Breast epithelium (tissue), 4 donors: ENCODE measurements at regions not wholly inside any gene's neighbourhood (a gene's known extent, or its start where the extent isn't known, plus 50 kb on each side); places are given as distances from the start of the nearest gene placed in this dataset.
A peak's percentile ranks its signal among the peaks of the same experiment; 100 is the strongest.

Experiments
- DNase-seq, 2 donors: peaks; one replicate each; pipeline ENCODE4 v3.0.0-alpha.2; 2019; ENCODE audit warnings: low spot score in 2 of 2
- H3K27ac ChIP-seq, 2 donors: fragments of 200-600 bp; sonication (generic) in 1 of 2; one replicate each; pipeline ENCODE4 v1.5.1; 2016 to 2019; ENCODE audit warnings: mild to moderate bottlenecking in 1 of 2
- H3K27me3 ChIP-seq, 2 donors: fragments of 200-600 bp; sonication (generic) in 1 of 2; one replicate each; pipeline versions ENCODE4 v1.5.1 to v1.6.0; 2017 to 2019; ENCODE audit warnings: control low read depth in 1 of 2, mild to moderate bottlenecking in 1 of 2
- H3K36me3 ChIP-seq: fragments of 200-600 bp; one replicate; pipeline ENCODE4 v1.5.1; 2019
- H3K4me1 ChIP-seq, 2 donors: fragments of 200-600 bp; sonication (generic); one replicate each; pipeline ENCODE4 v1.5.1; 2016 to 2019; ENCODE audit warnings: control low read depth in 1 of 2
- H3K4me3 ChIP-seq, 3 donors: fragments of 200-600 bp; sonication (generic); 1 replicate in 2 of 3; 2 replicates in 1 of 3; pipeline ENCODE4 v1.5.1; 2016 to 2019; ENCODE audit warnings: mild to moderate bottlenecking in 3 of 3, moderate library complexity in 2 of 3
- H3K9me3 ChIP-seq, 2 donors: fragments of 200-600 bp; sonication (generic) in 1 of 2; one replicate each; pipeline ENCODE4 v1.5.1; 2016 to 2019; ENCODE audit warnings: control low read depth in 1 of 2
- CTCF ChIP-seq, 3 donors: fragments of 450-650 bp; IDR thresholded peaks; one replicate each; pipeline ENCODE4 v1.5.1; 2016 to 2017; ENCODE audit warnings: antibody characterized with exemption in 3 of 3, mild to moderate bottlenecking in 3 of 3, moderate library complexity in 3 of 3
- POLR2A ChIP-seq: fragments of 450-650 bp; IDR thresholded peaks from one replicate; pipeline ENCODE4 v1.6.1; 2016; ENCODE audit warnings: antibody characterized with exemption, mild to moderate bottlenecking, moderate library complexity
- POLR2AphosphoS5 ChIP-seq, 3 donors: sonication (generic); formaldehyde crosslinking; IDR thresholded peaks; one replicate each; pipeline ENCODE4 v1.6.1; 2017; ENCODE audit warnings: antibody characterized with exemption in 3 of 3
- intact Hi-C: fragments of 100-400 bp; cut with DNase I; formaldehyde crosslinking; loops from one replicate; pipeline ENCODE4 v1.15.1; 2023; ENCODE audit warnings: low total_unique reads

GRCh38 chr2:204449977-204450376 is 95.3 kb upstream of the PARD3B start:
- intact Hi-C loops, result no loop called here
- H3K4me1 ChIP-seq, result no peaks in the 10 kb centered on the region
- DNase-seq, result no peak
- H3K27me3 ChIP-seq, result no peaks in the 10 kb centered on the region
- no peaks in the 10 kb centered on the region for H3K36me3 ChIP-seq
- no peak overlapping the region for H3K27ac ChIP-seq
- no peak for TF ChIP-seq CTCF (IDR thresholded peaks at IDR 0.05)
- TF ChIP-seq POLR2AphosphoS5 (IDR thresholded peaks at IDR 0.05), result no peak
- no peak for TF ChIP-seq POLR2A
- H3K4me3 ChIP-seq, result no peak overlapping the region
- H3K9me3 ChIP-seq, result no peaks in the 10 kb centered on the region

- Histone ChIP-seq H3K9me3 (no peaks in the 10 kb centered on the region), H3K4me3 (no peak overlapping the region), H3K27ac (peak overlapping the region; percentile 31 to 45), H3K27me3 (no peaks in the 10 kb centered on the region), H3K36me3 (no peaks in the 10 kb centered on the region), H3K4me1 (no peaks in the 10 kb centered on the region)
- no peak for DNase-seq
- TF ChIP-seq POLR2AphosphoS5 (IDR thresholded peaks at IDR 0.05) (no peak), POLR2A (no peak), CTCF (IDR thresholded peaks at IDR 0.05) (no peak)
- intact Hi-C loops, result no loop called here
Measured at GRCh38 chr2:204451766-204452165, 93.5 kb upstream of the PARD3B start.

GRCh38 chr2:204452464-204453023 is 92.7 kb upstream of the PARD3B start:
- DNase-seq, result peak in 1 of 2 donors; percentile 55
- Histone ChIP-seq H3K4me3 (no peak overlapping the region), H3K4me1 (no peaks in the 10 kb centered on the region), H3K9me3 (no peaks in the 10 kb centered on the region), H3K27ac (peak overlapping the region; percentile 31 to 45), H3K36me3 (no peaks in the 10 kb centered on the region), H3K27me3 (no peaks in the 10 kb centered on the region)
- TF ChIP-seq POLR2AphosphoS5 (IDR thresholded peaks at IDR 0.05), result no peak
- no peak for TF ChIP-seq POLR2A
- TF ChIP-seq CTCF (IDR thresholded peaks at IDR 0.05), result no peak
- intact Hi-C loops, result no loop called here

GRCh38 chr2:204453730-204454167 is 91.5 kb upstream of the PARD3B start:
- intact Hi-C loops, result no loop called here
- Histone ChIP-seq H3K9me3 (no peaks in the 10 kb centered on the region), H3K27me3 (no peaks in the 10 kb centered on the region), H3K4me3 (no peak overlapping the region), H3K4me1 (no peaks in the 10 kb centered on the region), H3K27ac (peak overlapping the region in 1 of 2 donors; percentile 9), H3K36me3 (no peaks in the 10 kb centered on the region)
- TF ChIP-seq POLR2A (no peak), CTCF (IDR thresholded peaks at IDR 0.05) (no peak), POLR2AphosphoS5 (IDR thresholded peaks at IDR 0.05) (no peak)
- no peak for DNase-seq

GRCh38 chr2:204454672-204455380 is 90.4 kb upstream of the PARD3B start:
- DNase-seq, result no peak
- H3K4me3 ChIP-seq, result no peak overlapping the region
- H3K36me3 ChIP-seq, result no peaks in the 10 kb centered on the region
- no peak for TF ChIP-seq CTCF (IDR thresholded peaks at IDR 0.05)
- TF ChIP-seq POLR2A, result no peak
- TF ChIP-seq POLR2AphosphoS5 (IDR thresholded peaks at IDR 0.05), result no peak
- H3K27ac ChIP-seq, result no peak overlapping the region
- H3K4me1 ChIP-seq, result no peaks in the 10 kb centered on the region
- H3K27me3 ChIP-seq, result no peaks in the 10 kb centered on the region
- intact Hi-C loops, result no loop called here
- no peaks in the 10 kb centered on the region for H3K9me3 ChIP-seq
